Left ventricle myocardium inferior (tissue), 1 donor: ENCODE measurements at regions not wholly inside any gene's neighbourhood (a gene's known extent, or its start where the extent isn't known, plus 50 kb on each side); places are given as distances from the start of the nearest gene placed in this dataset.

Source experiments
- DNase-seq: peaks from one replicate; pipeline ENCODE4 v3.0.0-alpha.2; 2020
- H3K27ac ChIP-seq: fragments of 200-600 bp; replicated peaks from 2 replicates; pipeline ENCODE4 v1.8.0; 2021
- H3K27me3 ChIP-seq: fragments of 200-600 bp; 2 replicates; pipeline ENCODE4 v1.8.0; 2021; ENCODE audit warnings: low read depth
- H3K36me3 ChIP-seq: fragments of 200-600 bp; 2 replicates; pipeline ENCODE4 v1.8.0; 2021
- H3K4me1 ChIP-seq: fragments of 200-600 bp; 2 replicates; pipeline ENCODE4 v1.8.0; 2021
- H3K4me3 ChIP-seq: fragments of 200-600 bp; 2 replicates; pipeline ENCODE4 v1.8.0; 2021; ENCODE audit warnings: mild to moderate bottlenecking, moderate library complexity
- H3K9me3 ChIP-seq: fragments of 200-600 bp; replicated peaks from 2 replicates; pipeline ENCODE4 v1.8.0; 2021
- CTCF ChIP-seq: fragments of 200-600 bp; IDR thresholded peaks from 2 replicates; pipeline ENCODE4 v1.8.0; 2021; ENCODE audit warnings: antibody characterized with exemption, mild to moderate bottlenecking, borderline replicate concordance
- intact Hi-C: fragments of 100-400 bp; cut with micrococcal nuclease; formaldehyde crosslinking; loops from one replicate; pipeline ENCODE4 v1.11.0; 2022
- donor health status: DM: no; HTN: yes; CAD: no; lungs with severe emphysema.

DNA sequence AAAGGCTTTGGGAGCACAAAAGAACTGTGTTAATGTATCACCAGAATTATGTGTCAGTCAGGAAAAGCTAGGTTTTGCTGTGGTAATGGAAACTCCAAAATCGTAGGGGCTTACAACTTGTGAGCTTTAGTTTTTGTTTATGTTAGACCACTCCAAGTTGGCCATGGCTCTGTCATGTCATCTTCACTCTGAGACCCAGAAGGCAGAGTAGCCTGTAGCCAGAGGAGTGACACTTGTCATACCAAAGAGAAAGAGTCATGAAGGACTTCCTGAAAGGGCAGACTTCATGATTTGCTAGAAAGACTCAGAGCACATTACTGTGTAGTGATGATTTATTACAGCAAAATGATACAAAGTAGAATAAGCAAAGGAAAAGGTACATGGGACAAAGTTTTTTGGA lies 133.6 kb upstream of the SSTR1 start:
- Histone ChIP-seq H3K27me3 (no peaks in the 10 kb centered on the region), H3K36me3 (no peaks in the 10 kb centered on the region)
- no peak for TF ChIP-seq CTCF

DNA sequence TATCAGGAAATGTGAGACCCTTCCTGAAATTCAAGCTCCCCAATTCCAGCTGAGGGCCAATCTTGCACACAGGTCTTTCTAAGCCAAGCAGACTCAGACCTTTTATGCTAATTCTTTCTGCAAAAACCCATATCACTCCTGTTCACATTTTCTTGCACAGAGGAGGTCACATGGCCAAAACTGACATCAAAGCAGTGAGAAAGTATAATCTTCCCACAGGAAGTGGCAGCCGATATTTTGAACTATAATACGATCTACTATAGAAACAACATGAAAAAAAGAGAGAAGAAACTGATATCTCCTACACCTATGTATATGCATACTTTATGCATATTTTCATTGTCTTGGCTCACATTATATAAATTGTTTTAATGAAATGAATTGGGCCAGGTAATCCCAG lies 132.9 kb upstream of the SSTR1 start:
- no peak for TF ChIP-seq CTCF
- H3K36me3 ChIP-seq, result no peaks in the 10 kb centered on the region
- H3K9me3 ChIP-seq, result peaks cover 30% of the 10 kb centered on the region
- DNase-seq, result no peak
- no peaks in the 10 kb centered on the region for H3K27me3 ChIP-seq
- no peak overlapping the region for H3K4me3 ChIP-seq
- H3K4me1 ChIP-seq, result no peaks in the 10 kb centered on the region
- intact Hi-C loops, result no loop called here
- no peak overlapping the region for H3K27ac ChIP-seq

More for the DNA sequence above, 133.6 kb upstream of the SSTR1 start:
- intact Hi-C loops, result no loop called here
- DNase-seq, result no peak
- H3K9me3 ChIP-seq, result peaks cover 30% of the 10 kb centered on the region
- H3K4me1 ChIP-seq, result no peaks in the 10 kb centered on the region
- H3K4me3 ChIP-seq, result no peak overlapping the region
- H3K27ac ChIP-seq, result no peak overlapping the region

GRCh38 chr14:38078393-38078792 lies 129.3 kb upstream of the SSTR1 start:
- intact Hi-C loops, result no loop called here
- DNase-seq, result no peak
- no peaks in the 10 kb centered on the region for H3K36me3 ChIP-seq
- H3K4me3 ChIP-seq, result no peak overlapping the region
- no peak for TF ChIP-seq CTCF
- H3K9me3 ChIP-seq, result peaks cover 16% of the 10 kb centered on the region
- no peak overlapping the region for H3K27ac ChIP-seq
- H3K27me3 ChIP-seq, result no peaks in the 10 kb centered on the region
- no peaks in the 10 kb centered on the region for H3K4me1 ChIP-seq

GRCh38 chr14:38079268-38079667 lies 128.4 kb upstream of the SSTR1 start:
- intact Hi-C loops, result no loop called here
- no peak for TF ChIP-seq CTCF

GRCh38 chr14:38079886-38080285 lies 127.8 kb upstream of the SSTR1 start:
- Histone ChIP-seq H3K36me3 (no peaks in the 10 kb centered on the region), H3K4me3 (no peak overlapping the region), H3K27ac (no peak overlapping the region), H3K9me3 (peaks cover 9% of the 10 kb centered on the region), H3K4me1 (no peaks in the 10 kb centered on the region), H3K27me3 (no peaks in the 10 kb centered on the region)
- intact Hi-C loops, result no loop called here
- DNase-seq, result no peak
- no peak for TF ChIP-seq CTCF

More at GRCh38 chr14:38079268-38079667, 128.4 kb upstream of the SSTR1 start:
- H3K27me3 ChIP-seq, result no peaks in the 10 kb centered on the region
- peaks cover 16% of the 10 kb centered on the region for H3K9me3 ChIP-seq
- no peaks in the 10 kb centered on the region for H3K36me3 ChIP-seq
- no peak overlapping the region for H3K4me3 ChIP-seq
- H3K4me1 ChIP-seq, result no peaks in the 10 kb centered on the region
- H3K27ac ChIP-seq, result no peak overlapping the region
- DNase-seq, result no peak

- Histone ChIP-seq H3K27ac (no peak overlapping the region), H3K4me3 (no peak overlapping the region), H3K27me3 (no peaks in the 10 kb centered on the region), H3K36me3 (no peaks in the 10 kb centered on the region), H3K9me3 (peaks cover 2% of the 10 kb centered on the region), H3K4me1 (no peaks in the 10 kb centered on the region)
- DNase-seq, result no peak
- intact Hi-C loops, result no loop called here
- TF ChIP-seq CTCF, result no peak
Observed at GRCh38 chr14:38080696-38081095, 127.0 kb upstream of the SSTR1 start.
